NOMO-1 treated with DMSO at 0.1 percent for 48 hours (cell line): ENCODE measurements at regions not wholly inside any gene's neighbourhood (a gene's known extent, or its start where the extent isn't known, plus 50 kb on each side); places are given as distances from the start of the nearest gene placed in this dataset.
"Not testable (repeated sequence)": the region's sequence is repeated elsewhere in the genome, so short reads cannot be mapped to it uniquely, and the experiment has no call there.

ENCODE experiments used
- DNase-seq: peaks from one replicate; lab custom pipeline; 2025; ENCODE audit not compliant: unreplicated experiment; lab: John Stamatoyannopoulos, UW

DNA sequence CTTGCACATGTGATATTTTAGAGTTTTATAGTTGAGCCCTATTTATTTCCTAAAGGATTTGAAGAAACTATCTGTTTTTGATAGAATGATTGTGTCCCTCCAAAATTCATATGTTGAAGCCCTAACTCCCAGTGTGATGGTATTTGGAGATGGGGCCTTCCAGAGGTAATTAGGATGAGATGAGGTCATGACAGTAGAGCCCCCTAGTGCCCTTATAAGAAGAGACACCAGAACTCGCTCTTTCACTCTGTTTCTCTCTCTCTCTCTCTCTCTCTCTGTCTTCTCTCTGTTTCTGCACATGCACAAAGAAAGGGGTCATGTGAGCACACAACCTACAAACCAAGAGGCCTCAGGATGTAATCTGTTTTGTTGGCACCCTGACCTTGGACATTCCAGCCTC is 921.9 kb upstream of the DIAPH2 start:
- no peak for DNase-seq

GRCh38 chrX:95764972-95765451 is 919.6 kb upstream of the DIAPH2 start:
- DNase-seq: peak; percentile 32

DNA sequence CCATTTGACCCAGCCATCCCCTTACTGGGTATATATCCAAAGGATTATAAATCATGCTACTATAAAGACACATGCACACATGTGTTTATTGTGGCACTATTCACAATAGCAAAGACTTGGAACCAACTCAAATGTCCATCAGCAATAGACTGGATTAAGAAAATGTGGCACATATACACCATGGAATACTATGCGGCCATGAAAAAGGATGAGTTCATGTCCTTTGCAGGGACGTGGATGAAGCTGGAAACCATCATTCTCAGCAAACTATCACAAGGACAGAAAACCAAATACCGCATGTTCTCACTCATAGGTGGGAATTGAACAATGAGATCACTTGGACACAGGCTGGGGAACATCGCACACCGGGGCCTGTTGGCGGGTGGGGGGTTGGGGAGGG is 913.4 kb upstream of the DIAPH2 start:
- DNase-seq: not testable (repeated sequence)

DNA sequence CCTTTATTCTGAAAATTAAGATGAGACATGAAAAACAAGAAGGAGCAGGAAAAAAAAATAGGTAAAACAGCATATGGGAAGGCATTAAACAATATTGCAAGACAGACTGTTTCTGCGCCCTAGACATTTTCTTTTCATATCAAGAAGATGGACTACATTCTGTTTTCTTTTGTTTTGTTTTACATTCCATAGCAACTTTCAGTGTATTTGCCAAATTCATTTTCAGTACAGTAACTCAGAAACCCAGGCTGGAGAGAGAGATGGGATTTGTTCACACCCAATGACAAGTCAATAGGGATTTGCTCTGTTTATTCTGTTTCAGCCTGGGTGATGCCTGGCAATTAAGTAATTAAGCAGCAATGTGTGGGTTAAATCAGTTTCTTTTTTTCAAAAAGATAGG is 892.8 kb upstream of the DIAPH2 start:
- DNase-seq: no peak

DNA sequence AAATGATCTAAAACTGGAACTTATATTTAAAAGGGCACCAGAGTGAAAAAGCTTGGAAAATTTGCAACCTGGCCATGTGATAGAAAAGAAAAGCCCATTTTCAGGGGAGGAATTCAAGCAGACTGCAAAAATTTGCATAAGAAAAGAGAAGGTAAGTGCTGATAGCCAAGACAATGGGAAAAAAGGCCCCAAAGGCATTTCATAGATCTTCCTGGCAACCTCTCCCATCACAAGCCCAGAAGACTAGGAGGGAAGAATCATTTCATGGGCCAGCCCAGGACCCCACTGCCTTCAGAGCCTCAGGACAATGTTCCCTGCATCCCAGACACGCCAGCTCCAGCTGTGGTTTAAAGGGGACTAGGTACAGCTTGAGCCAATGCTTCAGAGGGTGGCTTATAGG is 887.3 kb upstream of the DIAPH2 start:
- DNase-seq: no peak

- no peak for DNase-seq
Measured at GRCh38 chrX:95823796-95824195, 860.8 kb upstream of the DIAPH2 start.

DNA sequence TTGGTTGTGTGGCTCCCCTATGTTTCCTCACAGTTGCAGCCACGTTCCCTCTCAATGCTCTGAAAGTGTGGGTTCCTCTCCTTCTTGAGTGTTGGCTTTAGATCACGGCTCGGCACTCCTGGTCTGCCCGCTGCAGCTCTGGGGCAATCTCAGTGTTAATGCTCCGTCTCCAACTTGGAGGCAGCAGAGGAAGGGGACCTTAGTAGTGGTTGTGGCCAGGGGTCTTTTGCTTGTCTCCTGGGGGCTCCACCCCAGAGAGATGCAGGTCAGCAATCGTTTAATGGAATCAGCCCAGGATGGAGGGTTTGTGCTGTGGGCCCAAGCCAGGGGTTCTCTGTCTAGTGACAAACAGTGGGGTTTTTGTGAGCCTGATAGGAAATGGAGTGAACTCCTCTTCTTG is 849.4 kb upstream of the DIAPH2 start:
- DNase-seq: no peak

DNA sequence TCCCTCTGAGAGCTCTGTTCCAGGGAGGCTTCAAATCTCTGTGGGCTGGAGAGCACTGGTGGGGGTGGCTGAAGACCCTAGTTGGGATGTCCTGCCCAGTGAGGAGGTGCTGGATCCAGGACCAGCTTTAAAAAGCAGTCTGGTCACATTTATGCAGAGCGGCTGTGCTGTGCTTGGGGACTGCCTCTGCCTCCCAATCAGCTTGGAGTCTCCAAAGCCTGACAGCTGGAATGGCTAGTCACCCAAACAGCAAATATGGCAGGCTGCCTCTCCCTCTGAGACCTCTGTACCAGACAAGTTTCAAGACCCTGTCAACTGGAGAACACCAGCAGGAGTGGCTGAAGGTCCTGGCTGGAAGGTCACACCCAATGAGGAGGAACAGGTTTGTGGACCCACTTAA is 848.1 kb upstream of the DIAPH2 start:
- DNase-seq: no peak

- no peak for DNase-seq
Measured at GRCh38 chrX:95841863-95842262, 842.8 kb upstream of the DIAPH2 start.

GRCh38 chrX:95860127-95860526 is 824.5 kb upstream of the DIAPH2 start:
- DNase-seq: no peak

GRCh38 chrX:95875661-95876060 is 809.0 kb upstream of the DIAPH2 start:
- DNase-seq: no peak

DNA sequence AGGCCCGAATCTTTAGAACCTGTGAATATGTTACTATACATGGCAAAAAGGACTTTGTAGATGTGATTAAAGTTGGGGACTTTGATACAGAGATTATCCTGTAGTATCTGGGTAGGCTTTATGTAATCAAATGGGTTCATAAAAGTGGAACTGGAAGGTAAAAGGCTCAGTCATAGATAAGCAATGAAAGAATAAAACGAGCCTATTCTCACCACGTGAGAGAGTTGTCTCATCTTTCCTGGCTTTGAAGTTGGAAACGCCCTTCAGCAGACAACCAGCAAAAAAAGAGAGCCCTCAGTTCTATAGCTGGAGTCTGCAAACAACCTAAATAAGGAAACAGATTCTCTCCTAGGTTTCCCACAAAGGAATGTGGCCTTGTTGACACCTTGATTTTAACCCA is 805.8 kb upstream of the DIAPH2 start:
- no peak for DNase-seq

- DNase-seq: no peak
Measured at GRCh38 chrX:95884186-95884585, 800.5 kb upstream of the DIAPH2 start.

DNA sequence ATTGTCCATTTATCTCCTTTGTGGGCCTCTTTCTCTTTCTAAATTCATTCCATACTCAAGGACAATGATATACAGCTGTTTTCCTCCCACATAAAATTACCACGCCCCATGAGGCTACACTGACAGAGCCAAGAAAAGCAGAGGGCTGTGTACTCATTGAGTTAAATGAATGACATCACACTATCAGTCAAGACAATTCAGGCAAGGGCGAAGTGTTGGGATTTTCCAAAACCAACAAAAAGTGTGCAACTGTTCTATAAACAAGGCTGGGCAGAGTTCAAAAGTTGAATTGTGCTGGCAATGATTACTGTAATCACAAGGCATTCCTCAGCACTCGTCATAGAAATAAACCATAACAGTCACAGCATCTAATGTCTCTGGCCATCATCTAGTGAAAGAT is 799.6 kb upstream of the DIAPH2 start:
- no peak for DNase-seq

- DNase-seq: no peak
Measured at GRCh38 chrX:95889279-95889678, 795.4 kb upstream of the DIAPH2 start.

DNA sequence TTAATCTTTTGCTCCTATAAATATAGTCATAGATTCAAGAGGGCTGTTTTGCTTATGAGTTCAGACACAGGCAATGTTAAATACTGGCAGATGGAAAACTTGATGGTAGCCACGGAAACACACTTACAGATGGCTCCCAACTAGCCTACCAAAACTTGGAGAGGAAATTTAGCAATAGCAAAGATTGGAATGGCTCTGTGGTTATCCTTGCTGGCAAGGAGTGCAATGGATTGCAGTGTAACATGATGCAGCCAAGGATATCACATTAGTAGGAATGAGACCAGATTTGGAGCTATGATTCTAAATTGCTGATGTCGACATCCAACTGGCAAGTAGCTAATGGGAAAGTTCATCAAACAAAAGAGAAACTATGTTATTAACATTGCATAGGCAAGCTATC is 791.0 kb upstream of the DIAPH2 start:
- DNase-seq: no peak

DNA sequence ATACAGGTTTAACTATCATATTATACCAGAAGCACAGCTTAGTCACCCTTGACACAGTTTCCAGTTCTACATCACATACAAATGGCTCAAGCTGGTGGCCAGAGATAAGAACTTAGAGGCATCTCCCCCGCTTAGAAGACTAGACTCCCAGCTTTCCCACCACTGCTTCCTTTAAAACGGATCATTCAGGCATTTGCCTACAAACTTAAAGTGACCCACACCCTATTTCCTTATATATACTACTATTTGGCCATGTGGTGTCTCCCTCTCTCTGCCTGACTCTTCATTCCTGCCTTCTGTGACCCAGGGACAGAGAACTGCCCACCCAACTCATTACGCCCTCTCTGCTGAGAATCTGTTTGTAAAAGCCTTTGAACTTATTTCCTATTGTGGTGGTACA is 781.2 kb upstream of the DIAPH2 start:
- DNase-seq: no peak

DNA sequence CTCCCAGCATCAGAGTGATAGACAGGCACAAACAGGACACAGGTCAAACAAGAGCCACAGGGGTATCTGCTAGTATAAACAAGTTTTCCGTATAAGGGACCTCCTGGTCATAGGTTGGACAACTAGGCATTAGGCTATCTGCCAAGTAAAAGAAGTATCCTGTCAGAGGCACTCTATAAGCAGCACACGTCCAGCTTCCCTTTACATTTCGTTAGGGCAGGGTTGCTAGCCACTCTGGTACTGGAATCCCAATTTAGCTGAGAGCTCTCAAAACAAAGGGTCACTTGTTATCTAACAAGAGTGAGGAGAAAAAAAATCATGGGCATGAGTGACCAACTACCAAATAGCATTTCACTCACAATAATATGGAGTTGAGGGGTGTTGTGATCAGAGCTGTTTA is 780.7 kb upstream of the DIAPH2 start:
- no peak for DNase-seq

GRCh38 chrX:95907081-95907480 is 777.6 kb upstream of the DIAPH2 start:
- DNase-seq: no peak

- DNase-seq: no peak
Measured at GRCh38 chrX:95911062-95911461, 773.6 kb upstream of the DIAPH2 start.

GRCh38 chrX:95919605-95920004 is 765.0 kb upstream of the DIAPH2 start:
- DNase-seq: no peak

- no peak for DNase-seq
Measured at GRCh38 chrX:95945528-95945927, 739.1 kb upstream of the DIAPH2 start.

DNA sequence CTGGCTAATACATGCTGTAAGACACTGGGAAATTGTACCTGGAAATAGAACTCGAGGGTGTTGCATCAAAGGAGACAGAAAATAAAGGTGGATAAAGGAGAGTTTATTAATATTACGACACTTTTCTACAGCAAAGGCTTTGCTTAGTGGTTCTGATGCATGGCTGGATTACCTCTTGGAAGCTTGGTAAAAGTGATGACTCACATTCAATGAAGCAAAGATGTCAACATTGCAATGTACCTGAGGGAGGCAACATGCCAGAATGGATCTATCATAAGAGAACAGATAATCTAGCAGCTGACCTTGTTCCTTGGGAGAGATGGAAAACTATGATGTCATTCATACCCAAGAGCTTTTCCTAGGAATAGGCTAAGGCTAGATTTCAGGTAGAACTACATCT is 735.1 kb upstream of the DIAPH2 start:
- no peak for DNase-seq

GRCh38 chrX:95950679-95951078 is 734.0 kb upstream of the DIAPH2 start:
- no peak for DNase-seq
